HG03378 (cell line): ENCODE measurements at regions not wholly inside any gene's neighbourhood (a gene's known extent, or its start where the extent isn't known, plus 50 kb on each side); places are given as distances from the start of the nearest gene placed in this dataset.
"Not testable (repeated sequence)": the region's sequence is repeated elsewhere in the genome, so short reads cannot be mapped to it uniquely, and the experiment has no call there.

Source experiments
- ATAC-seq: cut with Tn5 transposase; IDR thresholded peaks from one replicate; pipeline ENCODE4 v1.9.1; 2021; ENCODE audit warnings: mild to moderate bottlenecking, moderate library complexity; ENCODE audit not compliant: unreplicated experiment

- ATAC-seq = no peak
Observed at GRCh38 chr5:108536321-108536720, 154.4 kb upstream of the FBXL17 start.

- not testable (repeated sequence) for ATAC-seq
Observed at GRCh38 chr5:108532129-108532445, 150.2 kb upstream of the FBXL17 start.

GRCh38 chr5:108531367-108532128 lies 149.7 kb upstream of the FBXL17 start:
- no peak for ATAC-seq

DNA sequence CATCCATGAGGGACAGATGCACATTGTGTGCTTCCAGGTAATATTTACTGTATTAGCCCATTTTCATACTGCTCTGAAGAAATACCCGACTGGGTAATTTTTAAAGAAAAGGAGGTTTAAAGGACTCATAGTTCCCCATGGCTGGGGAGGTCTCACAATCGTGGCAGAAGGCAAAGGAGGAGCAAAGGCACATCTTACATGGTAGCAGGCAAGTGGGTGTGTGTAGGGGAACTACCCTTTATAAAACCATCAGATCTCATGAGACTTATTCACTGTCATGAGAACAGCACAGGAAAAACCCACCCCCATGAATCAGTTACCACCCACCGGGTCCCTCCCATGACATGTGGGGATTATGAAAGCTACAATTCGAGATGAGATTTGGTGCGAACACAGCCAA lies 148.8 kb upstream of the FBXL17 start:
- ATAC-seq = no peak

GRCh38 chr5:108529381-108529780 lies 147.5 kb upstream of the FBXL17 start:
- no peak for ATAC-seq

DNA sequence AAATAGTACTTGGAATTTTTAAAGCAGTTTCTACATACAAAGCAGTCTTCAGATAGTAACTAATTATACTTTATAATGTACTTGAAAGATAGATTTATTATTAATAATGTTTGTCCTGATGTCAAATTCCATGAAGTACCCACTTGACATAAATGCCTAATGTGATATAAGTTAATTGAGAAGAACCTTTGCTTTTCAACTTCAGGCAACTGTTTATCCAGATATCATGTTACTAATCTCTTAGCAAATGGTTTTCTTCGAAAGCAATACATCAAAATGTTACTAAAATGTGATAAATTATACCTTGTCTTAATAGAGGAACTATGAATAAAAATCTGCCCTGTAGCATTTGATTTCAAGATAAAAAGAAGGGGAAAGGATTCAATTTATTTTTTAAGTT lies 146.8 kb upstream of the FBXL17 start:
- no peak for ATAC-seq

DNA sequence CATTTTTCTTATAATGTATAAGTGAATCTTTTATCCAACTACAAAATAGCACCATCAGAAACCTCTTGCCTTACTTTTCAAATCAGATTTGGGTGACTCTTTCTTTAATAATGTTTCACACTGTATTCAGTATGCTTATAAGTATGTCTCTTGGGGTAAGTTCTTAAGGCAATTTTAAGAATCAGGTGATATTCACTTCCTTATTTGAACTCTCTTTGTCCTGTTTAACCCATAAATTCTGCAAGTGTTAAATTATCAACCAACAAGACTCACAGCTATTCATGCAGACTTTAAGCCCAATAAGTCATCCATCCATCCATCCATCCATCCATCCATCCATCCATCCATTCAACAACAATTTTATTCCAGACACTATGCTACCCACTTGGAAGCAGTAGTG lies 142.7 kb upstream of the FBXL17 start:
- ATAC-seq = no peak

DNA sequence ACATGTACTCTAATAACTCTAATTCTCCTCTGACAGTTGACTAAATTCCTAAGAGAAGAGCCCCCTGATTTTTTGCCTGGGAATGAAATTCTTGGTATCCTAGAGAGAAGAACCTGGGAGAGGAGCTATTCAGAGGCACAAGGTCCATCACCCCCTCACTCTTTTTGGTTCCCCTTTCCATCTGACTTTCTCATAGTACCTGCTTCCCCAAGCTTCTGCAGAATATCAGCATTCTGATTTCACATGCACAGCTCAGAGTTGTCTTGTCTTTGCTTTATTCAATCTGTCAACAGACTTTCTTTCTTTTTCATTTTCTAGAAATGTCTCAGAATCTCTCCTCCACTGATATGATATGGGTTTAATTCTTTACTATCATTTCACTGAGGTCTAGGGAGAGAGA lies 141.5 kb upstream of the FBXL17 start:
- no peak for ATAC-seq

GRCh38 chr5:108521841-108522506 lies 140.1 kb upstream of the FBXL17 start:
- peak; percentile 49 for ATAC-seq

GRCh38 chr5:108521011-108521700 lies 139.3 kb upstream of the FBXL17 start:
- ATAC-seq = peak; percentile 85

DNA sequence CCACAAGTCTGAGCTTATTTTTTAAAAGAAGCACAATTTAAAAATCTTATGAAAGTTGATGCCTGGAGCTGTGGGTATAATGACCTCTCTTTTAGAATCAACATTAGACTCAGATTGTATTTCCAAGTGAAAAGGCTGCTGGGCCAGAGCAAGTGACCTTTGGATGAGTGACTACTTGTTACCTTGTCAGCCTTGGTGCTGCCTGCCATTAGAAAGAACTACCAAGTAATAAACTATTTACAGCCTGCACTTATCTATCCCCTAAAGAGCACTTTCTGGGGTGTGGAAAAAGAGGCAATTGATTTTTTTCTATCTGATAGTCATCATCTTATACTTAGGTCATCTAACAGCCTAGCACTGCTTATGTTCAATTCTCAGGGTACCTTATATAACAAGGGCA lies 134.9 kb upstream of the FBXL17 start:
- ATAC-seq = no peak

- no peak for ATAC-seq
Observed at GRCh38 chr5:108515517-108516105, 133.7 kb upstream of the FBXL17 start.

DNA sequence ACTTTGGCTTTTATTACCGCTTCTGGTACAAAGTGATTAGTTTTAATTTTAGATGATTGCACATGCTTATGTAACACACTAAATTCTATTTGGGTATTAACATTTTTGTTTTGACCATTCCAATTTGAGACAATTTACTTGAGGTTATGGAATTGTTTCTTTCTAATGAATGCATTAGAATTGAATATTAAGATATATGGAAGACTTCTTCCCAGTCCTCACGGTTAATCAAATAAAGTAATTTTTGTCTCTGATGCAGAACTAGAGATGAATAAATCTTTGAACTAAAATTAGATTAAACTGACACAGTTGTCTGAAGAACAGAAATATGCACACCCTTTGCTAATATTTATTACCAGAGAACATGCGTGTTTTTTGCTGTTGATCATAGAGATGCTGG lies 127.1 kb upstream of the FBXL17 start:
- ATAC-seq = no peak

GRCh38 chr5:108507631-108508030 lies 125.7 kb upstream of the FBXL17 start:
- no peak for ATAC-seq

GRCh38 chr5:108505608-108506007 lies 123.7 kb upstream of the FBXL17 start:
- ATAC-seq = no peak

- ATAC-seq = no peak
Observed at GRCh38 chr5:108504974-108505373, 123.1 kb upstream of the FBXL17 start.

DNA sequence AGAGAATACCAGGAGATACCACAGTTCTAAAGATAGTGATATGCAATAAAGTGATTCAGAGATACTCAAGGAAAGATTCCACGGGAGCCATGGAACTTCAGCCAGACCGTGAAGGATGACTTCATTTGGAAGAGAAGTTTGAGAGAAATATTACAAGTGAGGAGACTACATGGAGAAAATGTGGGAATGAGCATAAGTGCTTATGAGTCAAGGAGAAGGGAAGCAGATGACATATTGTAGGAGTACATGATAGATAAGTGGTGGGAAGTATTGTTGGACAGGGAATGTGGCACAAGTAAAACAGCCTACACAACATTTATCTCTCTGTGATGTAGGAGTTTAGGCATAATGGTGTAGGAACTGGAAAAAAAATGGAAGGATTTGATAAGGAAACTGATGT lies 122.1 kb upstream of the FBXL17 start:
- ATAC-seq = no peak

DNA sequence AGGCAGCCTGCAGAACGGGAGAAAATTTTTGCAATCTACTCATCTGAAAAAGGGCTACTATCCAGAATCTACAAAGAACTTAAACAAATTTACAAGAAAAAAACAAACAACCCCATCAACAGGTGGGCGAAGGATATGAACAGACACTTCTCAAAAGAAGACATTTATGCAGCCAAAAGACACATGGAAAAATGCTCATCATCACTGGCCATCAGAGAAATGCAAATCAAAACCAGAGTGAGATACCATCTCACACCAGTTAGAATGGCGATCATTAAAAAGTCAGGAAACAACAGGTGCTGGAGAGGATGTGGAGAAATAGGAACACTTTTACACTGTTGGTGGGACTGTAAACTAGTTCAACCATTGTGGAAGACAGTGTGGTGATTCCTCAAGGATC lies 113.7 kb upstream of the FBXL17 start:
- not testable (repeated sequence) for ATAC-seq

DNA sequence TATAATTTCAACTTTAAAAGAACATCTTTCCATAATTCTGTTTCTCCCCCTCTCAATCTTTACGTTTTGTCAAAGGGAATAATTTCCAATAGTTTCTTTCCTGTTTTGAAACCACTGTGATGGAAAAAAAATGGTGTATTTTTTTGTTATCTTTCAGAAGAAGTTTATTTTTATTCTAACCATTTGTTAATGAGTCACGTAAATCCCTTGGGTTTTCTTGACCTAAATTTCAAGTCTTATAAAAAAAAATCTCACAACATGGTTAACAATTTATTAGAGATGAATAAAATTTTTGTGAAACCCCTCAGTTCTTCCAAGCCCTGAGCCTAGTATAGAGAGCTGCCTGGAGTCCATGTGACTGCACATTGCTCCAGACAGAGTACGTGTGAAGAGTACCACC lies 106.1 kb upstream of the FBXL17 start:
- no peak for ATAC-seq

GRCh38 chr5:108484035-108484434 lies 102.1 kb upstream of the FBXL17 start:
- no peak for ATAC-seq

GRCh38 chr5:108481355-108481931 lies 99.5 kb upstream of the FBXL17 start:
- ATAC-seq = no peak
